Activated CD8-positive, alpha-beta memory T cell treated with anti-CD3 and anti-CD28 coated beads, Interleukin-2, amount 50 U/mL, for 1 hour (primary cell): ENCODE measurements at regions not wholly inside any gene's neighbourhood (a gene's known extent, or its start where the extent isn't known, plus 50 kb on each side); places are given as distances from the start of the nearest gene placed in this dataset.
"Not testable (repeated sequence)": the region's sequence is repeated elsewhere in the genome, so short reads cannot be mapped to it uniquely, and the experiment has no call there.

Experiments used
- DNase-seq: peaks from one replicate; pipeline ENCODE4 v3.0.0-alpha.2; 2020; ENCODE audit errors: extremely low read depth

DNA sequence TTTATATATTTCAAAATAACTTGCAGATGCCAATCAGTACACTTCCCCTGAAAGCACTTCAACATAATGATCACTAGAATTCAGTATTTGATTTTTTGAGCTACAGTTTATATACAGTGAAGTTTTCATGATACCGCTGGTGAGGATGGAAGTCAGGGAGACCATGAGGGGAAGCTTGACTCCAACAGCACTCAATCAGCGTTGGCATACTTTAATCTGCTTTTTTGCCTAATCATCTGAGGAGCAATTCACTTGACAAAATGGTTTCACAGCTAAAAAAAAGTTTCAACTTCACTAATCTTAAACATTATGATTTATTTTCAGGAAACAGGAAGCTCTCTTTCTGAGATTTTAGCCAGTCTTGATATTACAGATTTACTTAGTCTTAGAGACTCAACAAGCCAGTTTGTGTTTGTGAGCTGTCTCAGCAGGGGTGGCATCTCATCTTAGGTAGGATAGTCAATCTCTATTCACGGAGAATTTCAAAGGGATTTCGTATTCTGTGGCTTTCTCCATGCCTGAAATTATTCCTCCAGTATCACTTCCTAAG lies 111.4 kb upstream of the ARRDC3 start:
- DNase-seq, result no peak

DNA sequence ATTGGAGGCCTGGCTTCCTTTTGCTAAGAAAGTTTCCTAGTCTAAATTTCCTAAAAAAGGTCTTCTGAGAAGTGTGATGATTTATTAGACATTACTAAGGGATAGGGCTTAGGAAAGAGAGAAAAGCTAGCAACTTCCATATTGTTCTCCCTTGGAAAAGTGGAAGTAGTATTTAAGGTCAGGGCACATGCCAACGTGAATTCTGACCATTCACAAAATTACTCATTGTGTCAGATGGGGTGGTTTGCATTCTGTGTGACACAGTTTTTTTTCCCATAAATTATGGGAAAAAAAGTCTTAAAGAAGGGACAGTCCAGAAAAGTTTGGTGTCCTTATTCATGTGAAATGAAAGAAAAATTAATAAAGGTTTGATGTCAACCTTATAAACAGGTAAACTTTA lies 110.0 kb upstream of the ARRDC3 start:
- DNase-seq, result no peak

DNA sequence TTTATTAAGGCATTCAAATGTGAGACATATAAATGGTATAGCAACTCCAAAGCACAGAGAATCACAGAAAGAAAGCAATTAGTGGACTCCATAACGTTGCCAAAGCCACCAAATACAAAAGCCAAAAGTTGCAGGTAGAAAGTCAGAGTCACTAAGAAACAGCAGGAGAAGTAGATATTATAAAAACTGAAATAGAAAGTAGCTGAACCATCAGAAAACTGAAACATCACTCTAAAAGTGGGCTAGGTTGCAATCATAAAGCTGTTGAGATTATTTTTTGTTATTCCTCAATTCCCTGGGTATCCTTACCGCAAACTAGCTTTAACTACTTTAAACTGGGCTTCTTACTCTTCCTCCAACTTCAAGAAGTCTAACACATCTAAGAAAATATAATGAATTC lies 108.1 kb upstream of the ARRDC3 start:
- no peak for DNase-seq

DNA sequence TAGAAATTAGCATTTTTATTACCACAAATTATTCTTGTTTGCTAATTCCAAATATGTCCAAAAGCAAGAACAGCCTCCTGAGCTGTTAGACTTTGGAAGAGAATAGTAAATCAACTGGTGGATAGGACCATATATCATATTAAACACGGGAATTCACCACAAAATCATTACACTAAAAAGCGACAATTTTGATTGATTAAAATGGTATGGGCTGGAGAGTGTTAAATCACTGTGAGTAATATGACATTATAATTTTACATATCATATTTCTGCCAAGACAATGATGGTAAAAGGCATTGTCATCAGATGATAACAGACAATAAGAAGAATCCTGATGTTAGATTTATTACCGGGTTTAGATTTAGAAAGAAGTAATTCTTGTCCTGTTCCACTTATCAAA lies 107.2 kb upstream of the ARRDC3 start:
- no peak for DNase-seq

DNA sequence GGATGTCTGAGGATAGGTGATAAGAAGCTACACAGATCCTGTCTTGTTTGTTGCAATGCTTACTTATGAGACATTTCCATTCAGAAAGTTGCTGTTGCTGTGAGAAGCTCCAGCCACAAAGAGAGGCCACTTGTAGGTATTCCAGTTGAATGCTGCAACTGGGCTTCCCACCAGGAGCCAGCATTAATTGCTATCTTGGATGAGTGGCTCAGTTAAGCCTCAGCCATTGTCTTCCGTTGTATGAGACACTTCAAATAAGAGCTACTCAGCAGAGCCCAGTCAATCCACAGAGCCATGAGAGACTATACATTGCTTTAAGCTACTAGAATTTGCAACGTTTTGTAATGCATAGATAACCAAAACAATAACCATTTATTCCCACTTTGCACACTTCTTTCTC lies 104.3 kb upstream of the ARRDC3 start:
- no peak for DNase-seq

DNA sequence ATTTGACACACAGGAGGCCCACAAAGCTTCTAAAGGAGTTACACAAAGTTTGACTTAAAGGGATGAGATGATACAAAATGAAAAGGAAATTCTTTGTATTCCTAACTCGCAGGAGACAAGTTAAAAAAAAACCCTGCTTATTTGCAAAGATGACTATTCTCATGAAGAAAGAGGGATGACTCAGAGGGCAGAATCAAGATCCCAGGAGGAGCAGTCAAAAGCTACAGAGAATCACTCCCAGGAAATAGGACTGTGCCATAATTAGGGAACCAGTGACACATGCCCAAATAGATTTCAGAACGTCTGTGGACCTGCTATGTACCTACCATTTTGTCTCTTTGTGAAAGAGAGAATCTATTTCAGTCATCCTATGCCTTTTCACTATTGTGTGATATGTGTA lies 103.5 kb upstream of the ARRDC3 start:
- DNase-seq, result no peak

DNA sequence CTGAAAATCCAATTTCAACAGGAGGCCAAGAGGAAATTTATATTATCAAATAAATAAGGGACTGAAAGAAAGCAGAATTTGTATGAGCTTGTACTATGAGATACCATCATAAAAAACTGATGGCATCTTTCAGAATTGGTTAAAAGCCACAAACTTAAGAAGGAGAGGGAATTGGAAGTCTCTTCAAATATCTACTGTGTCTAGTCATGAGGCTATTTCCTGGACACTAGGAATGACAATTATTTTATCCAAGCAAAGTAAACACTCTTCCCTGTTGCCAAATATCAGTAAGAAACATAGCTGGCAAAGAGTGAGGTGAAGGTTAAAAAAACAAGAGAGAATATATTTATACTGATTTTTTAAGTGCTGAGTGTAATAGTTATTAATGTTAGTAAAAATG lies 101.5 kb upstream of the ARRDC3 start:
- DNase-seq, result no peak

DNA sequence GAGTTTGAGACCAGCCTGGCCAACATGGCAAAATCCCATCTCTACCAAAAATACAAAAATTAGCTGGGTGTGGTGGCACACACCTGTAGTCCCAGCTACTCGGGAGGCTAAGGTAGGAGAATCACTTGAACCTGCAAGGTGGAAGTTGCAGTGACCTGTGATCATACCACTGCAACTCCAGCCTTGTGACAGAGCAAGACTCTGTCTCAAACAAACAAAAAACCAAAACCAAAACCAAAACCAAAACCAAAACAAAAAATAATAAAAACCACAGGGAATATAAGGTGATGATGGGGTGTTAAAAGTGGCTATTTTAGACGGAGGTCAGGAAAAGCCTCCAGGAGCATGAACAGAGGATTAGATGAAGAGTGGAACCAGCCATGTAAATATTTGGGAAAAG lies 96.3 kb upstream of the ARRDC3 start:
- not testable (repeated sequence) for DNase-seq

DNA sequence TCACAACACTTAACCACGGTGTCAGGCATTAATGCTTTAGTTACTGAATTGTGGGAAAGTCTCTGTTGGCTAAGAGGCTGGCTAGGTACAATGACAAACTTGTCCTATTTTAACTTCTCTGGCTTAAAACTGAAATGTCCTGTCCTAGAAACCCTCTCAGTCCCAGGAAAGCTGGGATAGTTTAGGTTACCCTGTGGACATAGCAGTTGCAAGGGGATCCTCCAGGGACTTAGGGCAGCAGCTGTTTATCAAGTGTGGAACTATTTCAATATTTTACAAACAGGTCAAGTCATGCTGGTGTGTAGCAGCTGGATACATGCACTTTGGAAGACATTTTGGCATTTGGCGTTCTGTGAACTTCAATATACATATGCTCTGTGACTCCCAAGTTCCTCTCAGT lies 95.0 kb upstream of the ARRDC3 start:
- DNase-seq, result no peak

DNA sequence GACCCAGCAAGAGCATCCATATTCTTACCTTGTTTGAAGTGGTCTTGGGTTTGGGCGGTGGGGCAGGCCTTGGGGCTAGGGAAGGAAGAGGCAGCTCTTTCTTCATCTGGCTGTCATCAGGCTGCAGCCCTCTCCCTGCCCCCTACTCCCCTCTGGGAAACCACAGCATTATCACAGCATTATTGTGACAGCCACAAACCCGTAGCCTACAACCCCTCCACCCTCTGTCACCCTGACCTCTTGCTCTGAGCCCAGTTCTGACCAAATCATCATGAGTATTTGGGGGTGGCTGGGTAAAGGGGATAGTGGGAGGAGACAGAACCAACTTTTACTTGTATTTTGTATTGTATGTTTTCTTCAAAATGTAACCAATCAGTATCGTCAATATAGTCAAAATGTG lies 94.3 kb upstream of the ARRDC3 start:
- no peak for DNase-seq

DNA sequence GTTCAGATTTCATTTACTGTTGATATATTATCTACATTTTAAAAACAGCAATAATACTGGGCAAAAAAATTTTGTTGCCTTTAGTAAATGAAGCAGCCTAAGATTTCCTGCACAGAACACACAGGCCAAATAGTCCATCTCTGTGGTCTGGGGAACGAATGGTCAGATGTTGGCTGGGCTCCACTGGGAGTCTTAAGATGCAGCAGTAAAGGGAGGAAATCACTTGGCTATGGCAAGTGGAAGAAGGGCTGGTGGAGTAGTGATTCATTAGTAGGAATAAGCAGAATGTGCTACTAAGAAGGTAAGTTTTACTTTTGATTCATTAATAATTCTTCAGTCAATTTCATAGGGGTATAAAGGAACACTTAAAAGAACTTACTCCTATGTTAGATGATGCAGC lies 91.1 kb upstream of the ARRDC3 start:
- DNase-seq, result no peak

DNA sequence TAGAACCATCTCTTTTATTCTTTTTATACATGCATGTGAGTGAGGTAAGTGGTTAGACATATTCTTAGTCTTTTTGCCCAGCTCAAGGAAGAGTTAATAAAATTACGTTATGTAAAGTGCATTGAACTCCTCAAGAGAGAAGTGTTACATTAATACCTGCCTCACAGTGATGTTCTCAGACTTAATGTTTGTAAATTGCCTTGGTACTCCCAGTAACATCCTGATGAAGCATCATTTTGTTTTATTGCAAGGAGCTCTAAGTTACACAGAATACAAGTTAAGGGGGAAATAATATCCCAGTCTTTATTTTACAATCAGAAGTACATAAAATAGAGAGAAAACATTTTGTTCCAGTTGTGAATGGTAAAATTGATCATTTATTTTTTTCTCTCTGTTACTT lies 89.5 kb upstream of the ARRDC3 start:
- no peak for DNase-seq

DNA sequence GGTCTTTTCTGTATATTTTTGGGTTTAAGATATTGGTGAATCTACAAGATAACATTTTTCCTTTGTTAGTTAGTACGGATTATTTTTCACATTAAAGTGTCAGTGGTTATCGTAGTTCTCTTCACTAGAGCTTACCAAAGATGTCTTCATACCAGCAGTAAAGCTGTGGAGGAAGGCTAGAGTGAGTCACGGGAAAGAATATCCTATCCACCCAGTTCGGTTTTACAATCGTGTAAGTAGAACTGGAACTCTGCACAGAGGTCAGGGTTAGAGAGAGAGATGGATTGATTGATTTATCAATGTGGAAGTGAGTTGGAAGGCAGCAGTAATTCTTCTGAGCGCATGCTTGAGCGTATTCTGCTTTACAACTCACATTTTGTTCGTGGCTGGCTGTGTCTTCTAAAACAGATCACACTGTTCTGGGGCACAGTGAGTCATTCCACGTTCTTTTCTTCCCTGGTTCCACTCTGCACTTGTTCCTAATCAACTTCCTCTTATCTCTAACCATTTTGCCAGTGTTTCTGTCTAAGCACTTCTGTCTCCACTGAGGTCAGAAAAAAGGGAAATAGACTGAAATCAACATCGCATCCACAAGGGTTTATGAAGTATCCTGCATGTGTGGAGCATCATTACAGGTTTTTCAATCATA lies 86.5 kb upstream of the ARRDC3 start:
- no peak for DNase-seq

DNA sequence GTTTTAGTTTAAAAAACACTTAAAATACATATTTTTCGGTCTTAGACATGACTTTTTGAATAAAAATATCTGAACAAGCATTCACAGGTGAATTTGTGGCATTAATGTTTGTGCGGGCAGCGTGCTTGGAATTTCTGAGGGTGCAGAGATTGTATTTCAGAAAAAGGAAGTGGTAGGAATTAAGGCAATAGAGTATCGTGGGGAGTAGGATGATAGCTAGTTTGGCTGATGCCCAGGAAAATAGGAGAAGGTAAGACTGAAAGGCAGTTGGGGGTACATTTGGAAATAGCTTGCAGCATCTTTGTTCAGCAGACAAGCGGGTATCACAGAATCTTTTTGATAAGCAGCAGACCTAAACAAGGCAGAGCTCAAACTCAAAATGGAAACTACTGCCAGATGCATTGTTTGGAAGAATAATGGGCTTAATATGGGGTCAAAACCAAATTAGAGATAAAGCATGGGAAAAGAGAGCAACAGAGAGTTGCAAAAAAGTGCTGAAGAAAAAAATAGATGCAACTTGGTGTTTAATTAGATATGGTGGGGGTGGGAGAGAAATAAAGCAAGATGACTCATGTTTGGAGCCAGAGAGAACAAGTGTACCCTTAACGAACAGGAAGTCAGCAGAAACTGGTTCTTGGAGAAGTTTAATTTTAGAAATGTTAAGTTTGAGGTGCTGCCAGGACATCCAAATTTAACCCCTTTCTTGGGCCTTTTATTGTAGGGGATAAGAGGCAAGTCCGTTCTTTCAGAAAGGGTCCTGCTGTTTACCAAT lies 85.7 kb upstream of the ARRDC3 start:
- no peak for DNase-seq

DNA sequence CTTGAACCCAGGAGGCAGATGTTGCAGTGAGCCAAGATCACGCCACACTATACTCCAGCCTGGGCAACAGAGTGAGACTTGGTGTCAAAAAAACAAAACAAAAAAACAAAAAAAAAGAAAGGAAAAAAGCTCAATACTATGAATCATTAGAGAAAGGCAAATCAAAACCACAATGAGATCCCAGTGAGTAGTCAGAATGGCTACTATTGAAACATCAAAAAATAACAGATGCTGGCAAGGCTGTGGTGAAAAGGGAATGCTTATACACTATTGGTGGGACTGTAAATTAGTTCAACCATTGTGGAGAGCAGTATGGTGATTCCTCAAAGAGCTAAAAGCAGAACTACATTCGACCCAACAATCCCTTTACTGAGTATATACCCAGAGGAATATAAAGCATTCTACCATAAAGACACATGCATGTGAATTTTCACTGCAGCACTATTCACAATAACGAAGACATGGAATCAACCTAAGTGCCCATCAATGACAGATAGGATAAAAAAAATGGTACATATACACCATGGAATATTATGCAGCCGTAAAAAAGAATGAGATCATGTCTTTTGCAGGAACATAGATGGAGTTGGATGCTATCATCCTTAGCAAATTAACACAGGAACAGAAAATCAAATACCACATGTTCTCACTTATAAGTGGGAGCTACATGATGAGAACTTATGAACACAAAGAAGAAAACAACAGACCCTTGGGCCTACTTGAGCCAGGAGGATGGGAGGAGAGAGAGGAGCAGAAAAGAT lies 81.9 kb upstream of the ARRDC3 start:
- DNase-seq, result no peak

DNA sequence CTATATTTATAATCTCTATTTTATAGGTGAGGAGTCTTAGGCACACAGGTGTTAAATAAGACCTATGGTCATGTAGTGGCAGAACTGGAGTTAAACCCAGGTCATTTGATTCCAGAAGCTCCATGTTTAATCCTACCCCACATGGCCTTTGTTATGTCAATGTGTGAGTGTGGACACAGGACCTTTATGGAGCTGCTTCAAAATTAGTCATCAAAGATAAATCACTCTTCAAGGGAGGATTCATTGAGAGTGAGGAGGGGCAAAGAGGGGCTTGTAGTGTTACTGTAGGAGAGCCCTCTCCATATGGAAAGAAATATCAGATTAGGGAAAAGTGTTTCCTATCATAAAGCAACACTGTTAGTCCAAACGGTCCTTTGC lies 74.6 kb upstream of the ARRDC3 start:
- DNase-seq, result no peak

DNA sequence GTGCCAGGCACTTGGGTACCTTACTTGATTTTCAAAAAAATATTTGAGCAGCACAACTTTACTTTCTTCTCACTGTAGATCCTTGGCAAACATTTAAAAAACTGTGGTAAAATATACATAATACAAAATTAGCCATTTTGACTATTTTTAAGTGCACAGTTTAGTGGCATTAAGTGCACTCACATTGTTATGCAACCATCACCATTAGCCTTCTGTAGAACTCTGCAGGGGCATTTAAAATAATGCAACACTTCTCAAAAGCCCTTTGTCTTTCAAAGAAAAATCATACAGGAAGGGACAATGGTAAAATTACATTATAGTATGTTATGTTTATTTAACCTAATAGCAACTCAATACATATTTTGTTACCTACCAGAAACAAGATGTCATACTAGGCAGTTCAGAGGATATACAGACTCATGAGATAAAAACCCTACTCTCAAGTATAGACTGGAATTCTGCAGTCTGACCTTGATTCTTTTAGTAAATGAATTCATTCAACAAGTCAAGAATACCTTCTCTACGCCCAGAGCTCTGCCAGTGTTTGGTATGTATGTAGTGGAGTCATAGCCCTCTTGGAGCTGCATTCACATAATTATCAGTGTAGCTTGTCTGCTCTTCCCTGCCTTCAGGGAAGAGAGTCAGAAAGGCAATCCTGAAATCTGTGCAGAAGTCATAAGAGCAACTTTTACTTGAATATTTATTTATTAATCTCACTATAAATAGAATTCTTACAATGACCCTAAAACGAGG lies 74.0 kb upstream of the ARRDC3 start:
- DNase-seq, result no peak

DNA sequence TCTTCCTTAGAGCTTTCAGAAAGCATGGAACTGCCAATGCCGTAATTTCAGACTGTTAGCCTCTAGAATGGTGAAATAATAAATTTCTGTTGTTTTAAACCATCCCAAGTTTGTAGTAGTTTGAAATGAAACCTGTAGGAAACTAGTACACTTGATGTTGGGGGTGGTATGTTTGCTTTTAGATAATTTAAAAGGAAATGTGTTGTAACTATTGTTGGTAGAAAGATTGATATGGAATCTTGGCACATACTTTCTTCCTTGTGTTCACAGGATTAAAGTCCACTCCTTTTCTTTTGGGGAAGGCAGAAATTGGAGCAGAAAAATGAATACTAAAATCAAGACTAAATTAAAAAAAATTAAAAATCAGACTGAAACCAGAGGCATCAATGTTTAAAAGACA lies 66.0 kb upstream of the ARRDC3 start:
- no peak for DNase-seq

DNA sequence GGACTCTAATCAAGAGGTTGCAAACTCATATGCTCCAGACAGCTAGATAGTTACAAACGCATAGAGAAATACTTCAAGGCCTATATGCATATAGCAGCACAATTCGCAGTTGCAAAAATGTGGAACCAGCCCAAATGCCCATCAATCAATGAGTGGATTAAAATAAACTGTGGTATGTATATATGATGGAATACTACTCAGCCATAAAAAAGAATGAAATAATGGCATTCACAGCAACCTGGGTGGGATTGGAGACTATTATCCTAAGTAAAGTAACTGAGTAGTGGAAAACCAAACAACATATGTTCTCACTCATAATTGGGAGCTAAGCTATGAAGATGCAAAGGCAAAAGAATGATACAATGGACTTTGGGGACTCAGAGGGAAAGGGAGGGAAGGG lies 65.0 kb upstream of the ARRDC3 start:
- not testable (repeated sequence) for DNase-seq

DNA sequence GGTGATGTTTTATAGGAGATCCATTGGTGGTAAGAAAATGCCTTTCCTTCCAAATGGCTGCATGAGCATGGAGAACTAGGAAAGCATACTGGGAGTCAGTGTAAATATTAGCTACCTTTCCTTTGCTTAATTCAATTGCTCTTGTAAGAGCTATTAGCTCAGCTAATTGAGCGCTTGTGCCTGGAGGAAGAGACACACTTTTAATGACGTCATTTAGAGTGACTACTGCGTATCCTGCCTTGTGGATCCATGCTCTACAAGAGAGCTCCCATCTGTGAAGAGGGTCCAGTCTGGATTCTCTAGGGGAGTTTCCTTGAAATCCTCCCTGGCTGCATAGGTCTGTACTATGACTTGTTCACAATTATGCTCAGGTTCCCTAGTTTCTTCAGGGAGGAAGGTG lies 63.8 kb upstream of the ARRDC3 start:
- not testable (repeated sequence) for DNase-seq

DNA sequence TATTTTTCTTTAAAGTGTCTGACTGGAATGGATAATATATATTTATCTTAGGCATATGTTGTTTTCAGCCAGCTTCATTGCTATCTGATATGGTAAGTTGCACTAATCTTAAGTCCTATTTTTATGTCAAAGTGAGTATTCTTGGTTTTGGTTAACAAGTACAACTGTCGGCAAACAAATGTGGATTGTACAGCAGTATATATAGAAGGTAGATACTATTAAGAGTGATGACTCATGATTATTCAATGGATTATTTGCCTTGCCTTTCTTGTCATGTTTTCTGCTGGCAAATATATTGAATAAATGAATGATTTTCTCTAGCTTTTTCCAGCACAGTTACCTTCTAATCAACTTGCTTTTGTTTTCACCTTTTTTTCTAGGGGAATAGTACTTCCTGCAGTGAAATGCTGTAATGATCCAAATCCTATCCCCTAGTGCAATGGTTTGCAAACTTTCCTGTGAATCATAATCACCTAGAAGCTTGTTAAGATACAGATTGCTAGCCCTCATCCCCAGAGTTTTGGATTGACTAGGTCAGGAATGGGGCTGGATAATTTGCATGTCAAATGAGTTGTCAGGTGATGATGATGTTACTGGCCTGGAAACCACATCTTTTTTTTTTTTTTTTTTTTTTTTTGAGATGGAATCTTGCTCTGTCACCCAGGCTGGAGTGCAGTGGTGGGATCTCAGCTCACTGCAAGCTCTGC lies 60.8 kb upstream of the ARRDC3 start:
- DNase-seq, result no peak
